HUES48 (cell line): ENCODE measurements at regions not wholly inside any gene's neighbourhood (a gene's known extent, or its start where the extent isn't known, plus 50 kb on each side); places are given as distances from the start of the nearest gene placed in this dataset.

Experiments
- H3K27ac ChIP-seq: one replicate; pipeline ENCODE4 v1.7.0; 2013; ENCODE audit warnings: low read depth, low read length, inconsistent platforms
- H3K27me3 ChIP-seq: 2 replicates; pipeline ENCODE4 v1.6.1; 2013; ENCODE audit warnings: mild to moderate bottlenecking, low read length; ENCODE audit not compliant: control insufficient read depth, insufficient read depth
- H3K36me3 ChIP-seq: 2 replicates; pipeline ENCODE4 v1.6.1; 2013; ENCODE audit warnings: low read length; ENCODE audit not compliant: control insufficient read depth, insufficient read depth
- H3K4me1 ChIP-seq: 2 replicates; pipeline ENCODE4 v1.6.1; 2013; ENCODE audit warnings: mild to moderate bottlenecking, low read length; ENCODE audit not compliant: control insufficient read depth, insufficient read depth
- H3K4me3 ChIP-seq: 2 replicates; pipeline ENCODE4 v1.5.1; 2013; ENCODE audit warnings: mild to moderate bottlenecking, low read depth, low read length
- H3K9ac ChIP-seq: 2 replicates; pipeline ENCODE4 v1.6.1; 2013; ENCODE audit warnings: mild to moderate bottlenecking, low read depth, low read length, moderate library complexity
- H3K9me3 ChIP-seq: 2 replicates; pipeline ENCODE4 v1.6.1; 2013; ENCODE audit warnings: low read length; ENCODE audit not compliant: control insufficient read depth, insufficient read depth

DNA sequence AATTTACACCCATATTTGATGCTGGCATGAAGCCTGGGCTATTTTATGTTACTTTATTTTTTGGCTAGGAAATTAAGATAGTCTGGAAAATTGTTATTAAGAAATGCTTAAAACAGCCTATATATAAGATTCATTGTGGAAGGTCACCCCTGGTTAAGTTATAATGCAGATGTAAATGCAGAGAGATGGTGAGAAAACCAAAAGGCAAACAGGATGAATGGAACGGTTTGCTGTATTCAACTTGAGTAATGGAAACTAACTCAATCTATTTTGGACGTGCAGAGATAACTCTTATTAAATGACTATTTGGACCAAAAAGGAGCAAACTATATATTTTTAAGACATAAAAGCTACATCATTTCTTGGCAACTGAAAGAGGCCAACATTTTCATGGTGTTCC is 446.3 kb upstream of the FRG1 start:
- Histone ChIP-seq H3K36me3 (no peaks in the 10 kb centered on the region), H3K27me3 (no peaks in the 10 kb centered on the region), H3K27ac (no peak overlapping the region), H3K9ac (no peak overlapping the region), H3K9me3 (peaks cover 5% of the 10 kb centered on the region; the same call in 1 of the 2 replicates), H3K4me1 (no peaks in the 10 kb centered on the region), H3K4me3 (no peak overlapping the region)

DNA sequence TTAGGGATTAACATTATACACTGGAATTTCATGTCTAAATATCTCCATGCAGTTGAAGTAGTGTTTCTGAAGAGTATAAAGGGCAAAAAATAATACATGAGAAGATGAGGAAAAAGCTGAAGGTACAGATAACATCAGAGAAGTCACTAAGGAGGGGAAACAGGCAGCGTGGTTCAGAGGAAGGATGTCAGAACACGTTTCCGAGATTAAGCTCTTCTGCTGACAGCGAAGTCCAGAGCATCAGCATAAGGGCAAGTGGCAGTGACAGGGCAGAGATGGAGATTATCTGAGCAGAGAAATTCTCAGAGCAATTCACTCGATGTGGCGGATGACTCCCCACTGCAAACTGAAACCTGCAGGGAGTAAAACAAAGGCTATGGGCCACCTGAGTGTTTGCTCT is 443.2 kb upstream of the FRG1 start:
- Histone ChIP-seq H3K9ac (no peak overlapping the region), H3K27ac (no peak overlapping the region), H3K36me3 (no peaks in the 10 kb centered on the region), H3K4me3 (no peak overlapping the region), H3K27me3 (no peaks in the 10 kb centered on the region), H3K4me1 (no peaks in the 10 kb centered on the region), H3K9me3 (peaks cover 5% of the 10 kb centered on the region; the same call in 1 of the 2 replicates)

DNA sequence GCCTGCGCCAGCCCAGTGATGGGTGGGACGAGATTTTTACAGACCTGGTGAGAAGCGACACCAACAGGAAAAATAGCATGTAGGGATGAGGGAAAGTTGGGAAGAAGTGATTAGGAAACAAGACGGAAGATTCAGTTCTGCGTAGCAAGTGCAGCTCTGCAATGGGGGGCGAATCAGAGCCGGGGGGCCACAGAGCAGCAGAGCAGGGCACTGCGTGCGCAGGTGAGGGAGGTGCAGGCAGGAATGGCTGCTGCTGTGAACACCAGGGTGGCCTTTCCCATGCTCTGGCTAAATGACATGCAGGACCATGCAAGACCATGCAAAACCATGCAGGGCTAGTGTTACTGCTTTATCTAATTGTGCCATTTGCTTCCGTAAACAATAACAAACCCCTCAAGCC is 442.7 kb upstream of the FRG1 start:
- no peaks in the 10 kb centered on the region for H3K4me1 ChIP-seq
- H3K9me3 ChIP-seq, result peaks cover 5% of the 10 kb centered on the region; the same call in 1 of the 2 replicates
- no peaks in the 10 kb centered on the region for H3K27me3 ChIP-seq
- no peaks in the 10 kb centered on the region for H3K36me3 ChIP-seq
- H3K9ac ChIP-seq, result no peak overlapping the region
- H3K4me3 ChIP-seq, result no peak overlapping the region
- H3K27ac ChIP-seq, result no peak overlapping the region

DNA sequence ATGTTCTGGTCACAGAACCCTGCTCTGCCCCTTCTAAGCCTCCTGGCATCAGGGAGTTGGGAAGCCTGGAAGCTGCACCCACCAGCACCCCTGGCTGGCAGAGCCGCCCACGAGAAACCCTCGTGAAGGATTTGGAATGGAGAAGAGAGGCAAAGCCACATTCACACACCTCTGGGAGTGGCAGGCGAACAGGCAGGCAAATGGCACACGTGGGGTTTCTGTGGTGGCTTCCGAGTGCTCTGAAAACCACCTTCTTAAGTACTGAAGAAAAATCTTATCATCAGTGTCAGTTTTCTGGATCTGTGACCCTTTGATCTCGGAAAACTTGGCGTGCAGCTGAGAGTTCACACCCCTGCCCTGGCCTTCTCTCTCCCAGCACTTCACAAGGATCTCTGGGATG is 442.2 kb upstream of the FRG1 start:
- Histone ChIP-seq H3K27me3 (no peaks in the 10 kb centered on the region), H3K9ac (no peak overlapping the region), H3K4me3 (no peak overlapping the region), H3K4me1 (no peaks in the 10 kb centered on the region), H3K9me3 (peaks cover 5% of the 10 kb centered on the region; the same call in 1 of the 2 replicates), H3K36me3 (no peaks in the 10 kb centered on the region), H3K27ac (no peak overlapping the region)

DNA sequence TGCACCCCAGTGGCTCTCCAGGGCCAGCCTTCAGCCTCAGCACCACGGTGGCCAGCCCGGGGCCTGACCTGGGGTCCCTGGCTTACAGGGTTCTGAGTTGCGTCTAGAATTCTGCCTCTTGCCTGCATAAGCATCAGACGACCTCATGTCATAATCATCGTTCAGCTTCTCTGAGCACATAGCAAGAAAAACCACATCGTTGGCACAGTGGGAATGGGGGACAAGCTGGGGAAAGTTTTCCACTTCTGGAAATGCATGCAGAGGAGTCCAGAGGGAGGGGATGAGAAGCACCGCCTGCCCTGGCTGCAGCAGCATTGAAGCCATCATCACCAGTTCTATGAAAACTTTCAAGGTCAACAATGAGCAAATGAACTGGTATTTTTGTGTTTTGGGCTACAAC is 441.0 kb upstream of the FRG1 start:
- no peak overlapping the region for H3K9ac ChIP-seq

DNA sequence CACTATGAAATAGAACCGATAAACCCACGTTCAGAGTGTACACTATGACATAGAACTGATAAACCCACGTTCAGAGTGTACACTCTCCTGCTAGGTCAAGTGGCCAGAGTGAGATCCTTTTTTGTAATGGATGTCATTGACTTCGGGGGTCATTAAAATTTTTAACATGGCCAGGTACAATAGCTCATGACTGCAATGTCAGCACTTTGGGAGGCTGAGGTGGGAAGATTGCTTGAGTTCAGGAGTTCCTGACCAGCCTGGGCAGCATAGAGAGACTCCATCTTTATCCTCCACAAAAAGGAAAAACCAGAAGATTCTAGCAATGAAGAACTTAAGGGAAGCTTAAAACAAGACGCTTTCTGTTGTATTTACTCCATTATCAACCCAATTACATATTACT is 439.7 kb upstream of the FRG1 start:
- Histone ChIP-seq H3K9ac (no peak overlapping the region), H3K27me3 (no peaks in the 10 kb centered on the region), H3K9me3 (peaks cover 5% of the 10 kb centered on the region; the same call in 1 of the 2 replicates), H3K4me1 (no peaks in the 10 kb centered on the region), H3K27ac (no peak overlapping the region), H3K36me3 (no peaks in the 10 kb centered on the region), H3K4me3 (no peak overlapping the region)

More for the DNA sequence above, 441.0 kb upstream of the FRG1 start:
- H3K27ac ChIP-seq, result no peak overlapping the region
- no peaks in the 10 kb centered on the region for H3K36me3 ChIP-seq
- H3K4me1 ChIP-seq, result no peaks in the 10 kb centered on the region
- H3K9me3 ChIP-seq, result peaks cover 5% of the 10 kb centered on the region; the same call in 1 of the 2 replicates
- no peaks in the 10 kb centered on the region for H3K27me3 ChIP-seq
- no peak overlapping the region for H3K4me3 ChIP-seq

DNA sequence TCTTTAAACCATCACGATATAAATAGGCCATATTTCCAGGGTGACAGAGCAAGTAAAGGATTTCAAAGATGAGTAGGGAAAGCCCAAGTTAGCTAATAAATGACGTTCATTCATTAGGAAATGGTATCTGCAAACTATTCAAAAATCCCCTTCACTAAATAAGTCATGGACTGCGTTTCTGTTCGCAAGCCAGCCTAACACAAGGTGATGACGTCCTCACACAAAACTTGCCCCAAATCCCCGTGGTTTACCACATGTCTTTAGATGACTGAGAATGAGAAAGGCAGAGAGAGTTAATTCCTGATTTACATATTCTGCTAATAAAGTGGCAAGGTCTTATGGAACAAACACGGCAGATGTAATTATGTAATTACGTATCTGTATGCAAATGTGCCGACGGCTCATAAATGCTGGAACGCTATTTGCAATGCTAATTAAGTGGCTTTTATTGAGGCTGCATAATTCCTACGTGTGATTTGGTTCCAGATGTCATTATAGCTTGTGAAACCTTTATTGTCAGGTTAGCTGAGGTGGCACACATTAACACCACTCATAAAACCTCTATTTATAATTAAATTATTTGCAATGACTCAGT is 437.7 kb upstream of the FRG1 start:
- H3K27ac ChIP-seq, result no peak overlapping the region
- H3K4me1 ChIP-seq, result no peaks in the 10 kb centered on the region
- H3K4me3 ChIP-seq, result no peak overlapping the region
- H3K27me3 ChIP-seq, result no peaks in the 10 kb centered on the region
- H3K9ac ChIP-seq, result no peak overlapping the region
- H3K9me3 ChIP-seq, result no peaks in the 10 kb centered on the region
- H3K36me3 ChIP-seq, result no peaks in the 10 kb centered on the region

DNA sequence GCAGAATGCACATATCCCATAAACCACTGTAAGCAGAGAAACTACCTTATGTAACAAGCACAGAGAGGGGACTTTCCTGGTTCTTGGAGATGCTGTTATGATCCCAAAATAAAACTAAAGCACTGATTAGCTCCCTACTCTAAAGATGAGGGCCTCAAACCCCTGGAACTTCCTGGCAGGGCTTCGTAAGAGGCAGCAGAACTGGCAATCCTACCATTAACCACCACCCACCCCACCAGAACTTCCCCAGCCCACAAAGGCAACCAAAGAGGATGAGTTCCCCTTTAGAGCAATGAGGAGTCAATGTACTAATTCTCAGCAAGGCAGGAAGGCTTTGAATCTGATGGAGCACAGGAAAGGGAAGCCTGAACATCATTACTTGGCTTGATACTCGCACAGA is 436.5 kb upstream of the FRG1 start:
- Histone ChIP-seq H3K4me1 (no peaks in the 10 kb centered on the region), H3K36me3 (no peaks in the 10 kb centered on the region), H3K4me3 (no peak overlapping the region), H3K9me3 (no peaks in the 10 kb centered on the region), H3K27ac (no peak overlapping the region), H3K9ac (no peak overlapping the region), H3K27me3 (no peaks in the 10 kb centered on the region)

DNA sequence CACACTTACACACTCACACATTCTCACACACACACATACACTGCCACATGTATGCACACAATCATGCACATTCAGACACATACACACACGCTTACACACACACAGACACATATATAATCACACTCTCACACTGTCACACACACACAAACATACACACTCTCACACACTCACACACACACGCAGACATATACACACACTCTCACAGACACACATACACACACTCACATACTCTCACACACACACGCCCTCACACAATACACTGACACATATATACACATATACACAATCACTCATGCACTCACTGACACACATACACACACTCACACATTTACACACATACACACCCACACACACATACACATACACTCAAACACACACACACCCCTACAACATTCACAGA is 435.3 kb upstream of the FRG1 start:
- H3K36me3 ChIP-seq, result no peaks in the 10 kb centered on the region
- H3K4me1 ChIP-seq, result no peaks in the 10 kb centered on the region
- H3K9me3 ChIP-seq, result no peaks in the 10 kb centered on the region
- H3K27ac ChIP-seq, result no peak overlapping the region
- no peak overlapping the region for H3K4me3 ChIP-seq
- H3K9ac ChIP-seq, result no peak overlapping the region
- no peaks in the 10 kb centered on the region for H3K27me3 ChIP-seq

DNA sequence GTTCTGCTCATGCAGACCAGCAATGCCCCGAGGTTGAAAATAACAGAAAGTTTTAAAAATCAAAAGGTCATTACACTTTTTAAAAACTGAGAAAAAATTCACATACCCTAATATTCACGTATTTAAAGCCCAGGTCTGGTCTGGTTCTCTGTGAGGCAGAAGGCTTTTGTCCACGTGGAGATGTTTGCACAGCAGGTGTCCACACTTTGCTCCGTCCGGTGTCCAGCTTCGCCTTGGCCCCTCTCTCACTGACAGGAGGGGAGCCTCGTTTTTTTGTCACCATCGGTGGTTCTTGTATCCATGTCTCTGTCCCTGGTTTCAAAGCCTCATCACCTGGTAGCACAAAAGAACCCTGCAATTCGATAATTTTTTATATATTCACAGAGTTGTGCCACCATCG is 434.6 kb upstream of the FRG1 start:
- Histone ChIP-seq H3K27me3 (no peaks in the 10 kb centered on the region), H3K4me3 (no peak overlapping the region), H3K36me3 (no peaks in the 10 kb centered on the region), H3K9me3 (no peaks in the 10 kb centered on the region), H3K9ac (no peak overlapping the region), H3K4me1 (no peaks in the 10 kb centered on the region), H3K27ac (no peak overlapping the region)

DNA sequence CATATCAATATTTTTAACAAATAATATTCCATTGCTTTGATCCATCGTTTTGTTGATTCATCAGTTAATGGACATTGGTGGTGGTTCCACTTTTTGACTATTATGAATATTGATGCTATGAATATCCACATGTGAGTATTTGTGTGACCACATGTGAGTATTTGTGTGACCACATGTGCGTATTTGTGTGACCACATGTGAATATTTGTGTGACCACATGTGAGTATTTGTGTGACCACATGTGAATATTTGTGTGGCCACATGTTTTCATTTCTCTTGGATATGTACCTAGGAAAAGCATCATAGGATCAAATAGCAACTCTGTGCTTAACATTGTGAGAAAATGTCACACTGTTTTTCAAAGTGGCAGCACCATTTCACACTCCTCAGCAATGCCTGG is 433.6 kb upstream of the FRG1 start:
- no peaks in the 10 kb centered on the region for H3K36me3 ChIP-seq
- no peaks in the 10 kb centered on the region for H3K9me3 ChIP-seq
- H3K9ac ChIP-seq, result no peak overlapping the region
- no peak overlapping the region for H3K27ac ChIP-seq
- no peaks in the 10 kb centered on the region for H3K4me1 ChIP-seq
- no peak overlapping the region for H3K4me3 ChIP-seq
- H3K27me3 ChIP-seq, result no peaks in the 10 kb centered on the region

DNA sequence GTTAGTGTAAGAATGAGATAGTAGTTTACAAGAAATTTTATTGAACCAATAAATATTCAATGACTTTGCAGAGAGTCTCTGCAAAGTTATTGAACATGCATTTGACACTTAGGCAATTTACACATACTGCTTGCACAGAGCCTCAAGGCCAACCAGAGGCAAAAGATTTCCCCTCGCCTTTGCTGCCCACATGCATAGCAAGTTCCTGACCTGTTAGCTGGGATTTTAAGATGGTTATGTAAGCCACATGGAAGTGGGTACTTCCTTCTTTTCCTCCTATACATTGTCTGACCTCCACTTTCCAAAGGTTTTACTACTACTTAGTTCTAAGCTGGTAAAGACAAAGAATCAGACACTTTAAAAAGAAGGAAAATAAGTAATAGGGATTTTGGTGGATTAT is 430.1 kb upstream of the FRG1 start:
- H3K27ac ChIP-seq, result no peak overlapping the region
- H3K9ac ChIP-seq, result no peak overlapping the region
- no peaks in the 10 kb centered on the region for H3K27me3 ChIP-seq
- H3K36me3 ChIP-seq, result no peaks in the 10 kb centered on the region
- H3K4me3 ChIP-seq, result no peak overlapping the region
- H3K4me1 ChIP-seq, result no peaks in the 10 kb centered on the region
- H3K9me3 ChIP-seq, result no peaks in the 10 kb centered on the region
